ENCODE measurements at regions not wholly inside any gene's neighbourhood (a gene's known extent, or its start where the extent isn't known, plus 50 kb on each side); places are given as distances from the start of the nearest gene placed in this dataset.
"Not testable (repeated sequence)": the region's sequence is repeated elsewhere in the genome, so short reads cannot be mapped to it uniquely, and the experiment has no call there.

GRCh38 chr5:163569284-163569683 lies 63.9 kb downstream of the MAT2B start:
- no peak for DNase-seq

- no peak for DNase-seq
Measured at GRCh38 chr5:163571744-163572143, 66.3 kb downstream of the MAT2B start.

DNA sequence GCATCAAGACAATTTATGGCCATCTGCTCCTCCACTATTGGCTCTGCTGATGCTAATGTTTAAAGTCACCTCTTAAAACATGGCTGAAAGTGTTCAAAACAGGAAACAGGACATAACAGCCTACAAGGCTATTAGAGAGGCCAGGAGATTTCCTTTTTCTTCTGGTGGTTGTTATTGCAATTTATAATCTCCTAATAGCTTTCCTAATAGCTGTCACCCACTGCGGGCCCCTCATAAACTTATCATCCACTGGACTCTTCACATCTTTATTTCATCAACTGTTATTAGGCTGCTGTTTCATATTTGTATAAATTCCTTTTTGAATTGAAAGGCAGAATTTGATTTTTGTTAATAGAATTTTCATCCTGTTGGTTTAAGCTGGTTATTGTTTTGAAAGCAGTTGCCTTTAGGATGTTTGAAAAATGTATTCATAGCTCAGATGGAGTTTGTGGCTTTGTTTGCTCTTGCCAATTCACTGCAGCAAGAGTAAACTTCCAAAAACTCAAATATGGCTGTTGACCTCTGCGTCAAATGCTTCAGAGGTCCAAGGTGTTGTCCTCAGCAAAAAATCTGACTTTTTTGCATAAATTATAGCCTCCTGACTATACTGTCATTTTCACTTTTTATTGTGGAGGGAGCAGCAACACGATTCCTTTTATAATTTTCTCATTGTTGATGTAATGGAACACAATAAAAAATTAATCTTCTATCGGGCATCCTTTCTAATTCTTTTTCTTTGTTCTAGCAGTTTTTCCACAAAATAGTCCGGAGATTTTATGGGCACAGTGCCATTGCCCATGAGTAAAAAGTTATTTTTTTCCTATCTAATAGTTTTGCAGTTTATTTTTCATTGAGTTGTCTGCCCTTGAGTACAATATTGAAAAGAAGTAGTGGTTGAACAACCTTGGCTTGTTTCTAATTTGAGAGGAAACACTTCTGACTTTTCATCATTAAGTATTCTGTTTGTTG lies 69.3 kb downstream of the MAT2B start:
- no peak for DNase-seq

- DNase-seq, result no peak
Measured at GRCh38 chr5:163578652-163579051, 73.2 kb downstream of the MAT2B start.

DNA sequence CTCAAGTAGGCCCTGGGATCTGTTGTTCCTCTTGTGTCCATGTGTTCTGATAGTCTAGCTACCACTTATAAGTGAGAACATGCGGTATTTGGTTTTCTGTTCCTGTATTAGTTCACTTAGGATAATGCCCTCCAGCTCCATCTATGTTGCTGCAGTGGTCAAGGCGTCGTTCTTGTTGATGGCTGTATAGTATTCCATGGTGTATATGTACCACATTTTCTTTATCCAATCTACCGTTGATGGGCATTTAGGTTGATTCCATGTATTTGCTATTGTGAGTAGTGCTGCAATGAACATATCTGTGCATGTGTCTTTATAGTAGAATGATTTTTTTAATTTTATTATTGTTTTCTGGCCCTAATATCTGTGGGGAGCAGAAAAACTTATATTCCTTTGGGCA lies 74.3 kb downstream of the MAT2B start:
- DNase-seq, result no peak

GRCh38 chr5:163580516-163580915 lies 75.1 kb downstream of the MAT2B start:
- DNase-seq, result no peak

DNA sequence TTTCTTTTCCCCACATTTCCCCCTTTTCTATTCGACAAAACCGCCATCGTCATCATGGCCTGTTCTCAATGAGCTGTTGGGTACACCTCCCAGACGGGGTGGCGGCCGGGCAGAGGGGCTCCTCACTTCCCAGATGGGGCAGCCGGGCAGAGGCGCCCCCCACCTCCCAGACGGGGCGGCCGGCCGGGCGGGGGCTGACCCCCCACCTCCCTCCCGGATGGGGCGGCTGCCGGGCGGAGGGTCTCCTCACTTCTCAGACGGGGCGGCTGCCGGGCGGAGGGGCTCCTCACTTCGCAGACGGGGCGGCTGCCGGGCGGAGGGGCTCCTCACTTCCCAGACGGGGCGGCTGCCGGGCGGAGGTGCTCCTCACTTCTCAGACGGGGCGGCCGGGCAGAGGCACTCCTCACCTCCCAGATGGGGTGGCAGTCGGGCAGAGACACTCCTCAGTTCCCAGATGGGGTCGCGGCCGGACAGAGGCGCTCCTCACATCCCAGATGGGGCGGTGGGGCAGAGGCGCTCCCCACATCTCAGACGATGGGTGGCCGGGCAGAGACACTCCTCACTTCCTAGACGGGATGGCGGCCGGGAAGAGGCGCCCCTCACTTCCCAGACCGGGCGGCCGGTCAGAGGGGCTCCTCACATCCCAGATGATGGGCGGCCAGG lies 78.2 kb downstream of the MAT2B start:
- not testable (repeated sequence) for DNase-seq

- no peak for DNase-seq
Measured at GRCh38 chr5:163585206-163585605, 79.8 kb downstream of the MAT2B start.

- DNase-seq, result no peak
Measured at GRCh38 chr5:163586531-163586956, 81.1 kb downstream of the MAT2B start.

DNA sequence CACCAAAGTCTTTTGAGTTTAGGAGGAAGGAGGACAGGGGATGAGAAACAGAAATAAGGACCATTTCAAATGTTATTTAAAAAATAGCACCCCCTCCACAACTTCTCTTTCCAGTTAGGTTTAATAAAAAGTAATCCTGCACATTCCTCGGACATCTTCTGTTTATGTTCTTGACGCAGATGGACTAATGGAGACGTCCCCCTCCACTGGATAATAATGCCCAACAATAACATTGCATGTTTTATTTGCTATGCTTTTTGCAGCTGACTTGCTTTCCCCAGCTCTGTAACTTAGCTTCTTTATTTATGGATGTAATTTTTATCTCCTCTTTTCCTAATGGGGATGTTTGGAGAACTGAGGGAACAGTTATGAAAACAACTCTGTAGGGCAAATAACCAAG lies 89.5 kb downstream of the MAT2B start:
- DNase-seq, result no peak

DNA sequence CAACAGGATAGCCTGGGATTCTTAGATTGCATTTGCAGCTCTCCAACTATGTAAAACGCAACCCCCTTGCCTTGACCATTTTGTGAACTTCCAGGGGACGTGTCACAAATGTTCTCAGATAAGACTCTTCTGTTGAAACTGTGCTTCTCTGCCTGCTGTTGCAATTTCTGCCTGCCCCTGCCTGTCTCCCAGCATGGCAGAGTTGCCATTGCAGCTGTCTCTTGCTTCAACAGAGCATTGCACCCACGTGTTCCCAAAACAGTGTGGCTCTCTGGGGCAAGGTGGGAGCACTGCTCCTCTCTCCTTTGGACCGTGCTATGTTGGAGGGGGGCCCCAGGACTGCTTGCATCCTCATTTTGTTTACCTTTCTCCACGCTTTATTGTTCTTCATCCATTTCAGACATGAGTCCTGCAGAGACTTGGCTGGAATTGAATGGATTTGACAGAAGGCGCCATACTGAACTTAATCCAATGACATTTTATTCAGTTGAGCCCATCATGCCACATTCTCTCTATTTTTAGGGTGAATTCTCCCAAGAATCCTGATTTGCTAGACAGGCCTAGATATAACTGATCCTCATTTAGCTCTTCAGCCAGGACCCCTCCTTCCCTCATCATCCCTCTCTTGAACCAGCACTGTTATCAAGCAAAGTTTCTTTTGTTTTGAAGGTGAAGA lies 90.7 kb downstream of the MAT2B start:
- DNase-seq, result no peak

- DNase-seq, result no peak
Measured at GRCh38 chr5:163596608-163597315, 91.3 kb downstream of the MAT2B start.

GRCh38 chr5:163604013-163604412 lies 98.6 kb downstream of the MAT2B start:
- DNase-seq, result no peak

DNA sequence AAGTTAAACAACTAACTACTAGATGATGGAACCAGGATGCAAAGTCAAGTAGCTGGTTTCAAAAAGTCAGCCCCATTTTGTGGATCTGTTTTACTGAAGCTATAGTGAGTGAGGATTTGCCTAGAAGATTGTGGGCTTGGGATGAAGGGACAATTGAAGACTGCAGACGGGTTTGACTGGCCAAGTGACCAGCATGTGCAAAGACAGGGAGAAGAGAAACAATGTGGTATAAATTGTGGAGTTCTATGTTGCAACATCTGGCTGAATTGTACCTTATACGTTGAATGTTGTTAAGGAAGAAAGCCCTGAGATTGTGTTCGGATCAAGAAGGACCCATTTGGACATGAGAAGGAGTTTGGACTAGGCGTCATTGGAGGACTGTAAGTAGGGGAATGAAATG lies 101.8 kb downstream of the MAT2B start:
- DNase-seq, result no peak

- no peak for DNase-seq
Measured at GRCh38 chr5:163608621-163609020, 103.2 kb downstream of the MAT2B start.

DNA sequence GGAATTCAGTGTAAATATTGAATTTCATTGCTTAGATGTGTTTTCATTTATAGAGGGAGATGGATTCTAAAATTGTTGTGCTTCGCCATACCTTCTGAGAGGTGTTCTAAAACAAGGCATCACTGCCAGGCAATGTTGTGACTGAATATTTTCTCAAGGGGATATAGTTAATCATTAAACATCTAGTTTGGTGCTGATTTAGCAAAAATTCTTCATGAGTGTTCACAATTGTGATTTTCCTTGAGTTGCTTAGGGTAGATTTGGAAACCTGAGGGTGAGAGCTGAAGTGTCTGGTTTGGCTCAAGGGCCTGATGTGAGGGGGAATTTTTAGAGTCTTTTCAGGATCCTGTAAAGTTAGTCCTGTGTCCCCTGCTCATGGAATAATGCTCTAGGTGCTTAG lies 104.5 kb downstream of the MAT2B start:
- no peak for DNase-seq

DNA sequence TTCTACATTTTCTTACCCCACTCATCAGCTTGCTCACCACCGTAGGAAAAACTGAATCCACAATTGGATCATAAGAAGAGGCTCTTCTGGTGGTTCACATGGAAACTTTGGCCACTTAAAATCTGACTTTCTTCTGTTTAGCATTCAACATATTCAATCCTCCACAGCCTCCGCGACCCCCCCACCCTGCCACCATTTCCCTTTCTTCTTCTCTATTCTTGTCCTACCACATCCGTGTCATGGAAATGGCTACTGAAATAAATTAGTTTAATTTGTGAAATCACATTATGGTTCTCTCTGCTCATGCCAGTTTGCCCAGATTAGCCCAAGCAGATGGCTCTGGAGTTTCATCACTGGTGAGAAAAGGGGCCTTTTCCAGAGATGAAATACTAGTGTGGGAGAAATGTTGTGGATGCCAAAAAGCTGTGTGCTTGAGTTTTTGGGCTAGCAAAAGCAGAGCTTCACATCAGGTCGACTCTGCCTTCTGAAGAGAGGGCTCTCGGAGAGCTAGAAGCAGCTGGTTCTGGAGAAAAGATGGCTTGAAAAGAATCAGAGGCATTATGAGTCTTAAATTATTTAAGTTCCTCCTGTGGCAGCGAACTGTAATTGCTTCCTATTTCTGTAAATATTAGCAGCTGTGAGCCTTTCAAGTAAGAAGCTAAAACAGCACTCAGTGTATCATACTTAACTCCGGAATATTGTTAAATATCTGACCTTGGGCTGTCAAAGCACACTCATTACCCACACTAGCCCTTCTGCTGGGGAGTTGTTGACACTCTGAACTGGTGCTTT lies 107.1 kb downstream of the MAT2B start:
- no peak for DNase-seq

DNA sequence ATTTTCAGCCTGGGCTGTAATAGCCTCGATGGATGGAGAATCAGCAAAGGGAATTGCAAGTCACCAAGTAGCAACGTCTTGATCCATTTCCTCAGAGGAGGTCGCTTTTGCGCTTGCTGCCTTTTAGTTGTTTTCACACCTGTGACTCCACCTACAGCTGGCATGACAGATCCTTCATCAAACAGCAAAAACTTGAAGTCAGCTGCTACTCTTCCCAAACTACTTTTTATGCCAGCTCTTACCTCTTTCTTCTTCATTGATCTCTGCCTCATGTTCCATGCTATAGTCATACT lies 107.7 kb downstream of the MAT2B start:
- no peak for DNase-seq

DNA sequence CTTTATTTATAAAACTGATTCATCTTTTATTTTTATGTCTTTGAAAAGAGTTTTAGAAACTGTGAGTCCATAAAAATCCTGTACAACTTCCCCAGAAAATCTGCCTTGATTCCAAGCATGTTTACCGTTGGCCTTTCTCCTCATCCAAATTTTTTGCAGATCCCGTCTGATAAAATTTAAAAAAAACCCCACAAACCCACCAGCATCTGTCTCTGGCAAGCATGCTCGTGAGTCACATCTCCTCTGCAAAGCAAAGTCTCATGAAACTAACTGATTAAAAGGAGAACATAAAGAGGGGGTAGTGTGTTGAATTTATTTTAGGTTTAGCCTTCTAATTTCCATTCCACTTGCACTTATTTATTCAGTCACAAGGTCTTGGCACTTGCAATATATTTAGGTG lies 109.4 kb downstream of the MAT2B start:
- no peak for DNase-seq

- DNase-seq, result no peak
Measured at GRCh38 chr5:163619273-163619934, 114.0 kb downstream of the MAT2B start.

- DNase-seq, result no peak
Measured at GRCh38 chr5:163619951-163620350, 114.5 kb downstream of the MAT2B start.

DNA sequence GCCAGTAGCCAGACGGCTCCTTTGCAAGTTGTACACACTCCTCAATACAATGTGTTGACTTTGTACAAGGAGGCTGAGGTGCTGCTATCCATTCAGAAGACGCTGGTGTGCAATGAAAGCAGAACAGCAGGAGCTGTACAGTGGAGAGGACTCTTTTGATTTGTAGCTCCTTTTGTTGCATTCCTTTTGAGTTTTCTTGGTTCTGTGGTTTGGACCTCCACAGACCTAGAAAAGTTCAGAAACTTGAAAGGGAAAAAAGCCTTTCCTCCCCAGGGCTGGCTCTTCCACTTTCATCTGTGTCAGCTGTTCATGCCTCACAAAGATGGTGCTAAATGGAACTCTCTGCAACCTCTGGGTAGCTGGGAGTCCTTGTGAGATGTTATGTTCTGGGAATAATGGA lies 117.4 kb downstream of the MAT2B start:
- DNase-seq, result no peak
